WTC11 (cell line): ENCODE measurements at regions not wholly inside any gene's neighbourhood (a gene's known extent, or its start where the extent isn't known, plus 50 kb on each side); places are given as distances from the start of the nearest gene placed in this dataset.
A peak's percentile ranks its signal among the peaks of the same experiment; 100 is the strongest.

ENCODE experiments used
- ATAC-seq: fragments of 200-7000 bp; cut with Tn5 transposase; 2 replicates; pipeline ENCODE4 v1.10.0; 2021; ENCODE audit warnings: mild to moderate bottlenecking, moderate library complexity
- CTCF ChIA-PET: fragments of 300-600 bp; sonication (Branson Sonifier 250); formaldehyde crosslinking; loops from one replicate; lab custom pipeline; 2021; ENCODE audit warnings: antibody characterized with exemption; lab: Charles Lee
- POLR2A ChIA-PET: fragments of 350-600 bp; sonication (Branson Sonifier 250); formaldehyde crosslinking; loops from one replicate; lab custom pipeline; 2021; ENCODE audit warnings: antibody characterized with exemption; lab: Charles Lee
- DNase-seq: peaks from one replicate; pipeline ENCODE4 v3.0.0; 2021; ENCODE audit warnings: low spot score
- H3K27ac Mint-ChIP-seq: 2 replicates; pipeline ENCODE4 v1.8.0; 2021; ENCODE audit warnings: mixed read lengths
- H3K27me3 Mint-ChIP-seq: 2 replicates; pipeline ENCODE4 v1.8.0; 2021; ENCODE audit warnings: low read depth, mild to moderate bottlenecking, moderate library complexity, mixed read lengths
- H3K36me3 Mint-ChIP-seq: 2 replicates; pipeline ENCODE4 v1.8.0; 2021; ENCODE audit warnings: mixed read lengths
- H3K4me1 Mint-ChIP-seq: 2 replicates; pipeline ENCODE4 v1.8.0; 2022; ENCODE audit warnings: mixed read lengths
- H3K4me3 Mint-ChIP-seq: 2 replicates; pipeline ENCODE4 v1.8.0; 2021; ENCODE audit warnings: mild to moderate bottlenecking, moderate library complexity, mixed read lengths
- H3K9me3 Mint-ChIP-seq: 2 replicates; pipeline ENCODE4 v1.8.0; 2021; ENCODE audit warnings: mixed read lengths
- EMX1 ChIP-seq: fragments of 250-450 bp; sonication (Bioruptor Pico); IDR thresholded peaks from 2 replicates; pipeline ENCODE4 v1.8.0; 2021; ENCODE audit warnings: mild to moderate bottlenecking
- GABPB1 ChIP-seq: sonication (generic); formaldehyde crosslinking; IDR thresholded peaks from 2 replicates; pipeline ENCODE4 v1.8.1; 2023; ENCODE audit warnings: mild to moderate bottlenecking, missing genetic modification reagents
- JUN ChIP-seq: sonication (generic); formaldehyde crosslinking; IDR thresholded peaks from 2 replicates; pipeline ENCODE4 v1.8.0; 2023; ENCODE audit warnings: mild to moderate bottlenecking, missing genetic modification reagents
- MYBL2 ChIP-seq: sonication (generic); formaldehyde crosslinking; IDR thresholded peaks from 2 replicates; pipeline ENCODE4 v1.8.1; 2023; ENCODE audit warnings: mild to moderate bottlenecking, moderate library complexity, missing genetic modification reagents
- NR1H2 ChIP-seq: sonication (generic); formaldehyde crosslinking; IDR thresholded peaks from 2 replicates; pipeline ENCODE4 v1.9.0; 2021; ENCODE audit warnings: mild to moderate bottlenecking, moderate library complexity, missing genetic modification reagents
- NR3C1 ChIP-seq: sonication (generic); formaldehyde crosslinking; conservative IDR thresholded peaks from 2 replicates; pipeline ENCODE4 v1.8.1; 2023; ENCODE audit warnings: low read depth, mild to moderate bottlenecking, missing genetic modification reagents
- PRRX2 ChIP-seq: fragments of 250-450 bp; sonication (Bioruptor Pico); IDR thresholded peaks from 2 replicates; pipeline ENCODE4 v1.8.0; 2021; ENCODE audit warnings: mild to moderate bottlenecking
- SMAD3 ChIP-seq: sonication (generic); formaldehyde crosslinking; IDR thresholded peaks from 2 replicates; pipeline ENCODE4 v1.8.0; 2022; ENCODE audit warnings: missing genetic modification reagents, mild to moderate bottlenecking, borderline replicate concordance
- SMAD4 ChIP-seq: sonication (generic); formaldehyde crosslinking; IDR thresholded peaks from 2 replicates; pipeline ENCODE4 v1.8.0; 2022; ENCODE audit warnings: mild to moderate bottlenecking, missing genetic modification reagents
- TEAD1 ChIP-seq: sonication (generic); formaldehyde crosslinking; IDR thresholded peaks from 2 replicates; pipeline ENCODE4 v1.8.0; 2022; ENCODE audit warnings: mild to moderate bottlenecking, missing genetic modification reagents
- ZNF121 ChIP-seq: sonication (generic); formaldehyde crosslinking; IDR thresholded peaks from 2 replicates; pipeline ENCODE4 v1.8.0; 2023; ENCODE audit warnings: missing genetic modification reagents
- ZNF416 ChIP-seq: fragments of 250-450 bp; sonication (Bioruptor Pico); IDR thresholded peaks from 2 replicates; pipeline ENCODE4 v1.9.0; 2021; ENCODE audit warnings: mild to moderate bottlenecking, inconsistent platforms
- TF ChIP-seq, protein P1 (sequence below): sonication (generic); formaldehyde crosslinking; IDR thresholded peaks from 2 replicates; pipeline ENCODE4 v1.8.1; 2023; ENCODE audit warnings: mild to moderate bottlenecking, missing genetic modification reagents, borderline replicate concordance
- TF ChIP-seq, protein P2 (sequence below): sonication (generic); formaldehyde crosslinking; IDR thresholded peaks from 2 replicates; pipeline ENCODE4 v1.8.0; 2022; ENCODE audit warnings: mild to moderate bottlenecking, missing genetic modification reagents
- TF ChIP-seq, protein P3 (sequence below): fragments of 250-450 bp; sonication (Bioruptor Pico); IDR thresholded peaks from 2 replicates; pipeline ENCODE4 v1.9.0; 2021; ENCODE audit warnings: mild to moderate bottlenecking
- TF ChIP-seq, protein P4 (sequence below): sonication (generic); formaldehyde crosslinking; IDR thresholded peaks from 2 replicates; pipeline ENCODE4 v1.8.0; 2023; ENCODE audit warnings: missing genetic modification reagents, mild to moderate bottlenecking, borderline replicate concordance
- TF ChIP-seq, protein P5 (sequence below): sonication (generic); formaldehyde crosslinking; IDR thresholded peaks from 2 replicates; pipeline ENCODE4 v1.8.0; 2022; ENCODE audit warnings: missing genetic modification reagents
- TF ChIP-seq, protein P6 (sequence below): sonication (generic); formaldehyde crosslinking; IDR thresholded peaks from 2 replicates; pipeline ENCODE4 v1.8.1; 2023; ENCODE audit warnings: mild to moderate bottlenecking, missing genetic modification reagents
- TF ChIP-seq, protein P7 (sequence below): sonication (generic); formaldehyde crosslinking; conservative IDR thresholded peaks from 2 replicates; pipeline ENCODE4 v1.8.1; 2023; ENCODE audit warnings: mild to moderate bottlenecking, low read depth, missing genetic modification reagents, moderate library complexity

DNA sequence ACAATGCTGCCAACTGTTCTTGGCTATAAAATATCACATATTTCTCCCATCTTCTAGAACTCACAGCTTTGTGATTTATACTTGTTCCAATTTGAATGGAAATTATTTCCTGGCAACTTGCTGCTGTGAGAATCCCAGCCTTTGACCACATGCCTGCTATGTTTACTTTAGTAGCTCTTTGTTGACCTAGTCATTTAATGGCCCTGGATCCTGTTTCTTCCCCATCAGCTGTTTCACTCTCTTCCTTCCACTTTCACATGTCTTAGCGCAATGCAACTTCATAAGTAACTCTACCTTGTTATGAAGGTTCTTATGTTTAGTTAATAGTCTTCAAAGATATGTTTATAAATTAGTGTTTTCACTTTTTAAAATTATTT lies 1973.6 kb upstream of the AGA start (continued):
- TF ChIP-seq, protein P1, sequence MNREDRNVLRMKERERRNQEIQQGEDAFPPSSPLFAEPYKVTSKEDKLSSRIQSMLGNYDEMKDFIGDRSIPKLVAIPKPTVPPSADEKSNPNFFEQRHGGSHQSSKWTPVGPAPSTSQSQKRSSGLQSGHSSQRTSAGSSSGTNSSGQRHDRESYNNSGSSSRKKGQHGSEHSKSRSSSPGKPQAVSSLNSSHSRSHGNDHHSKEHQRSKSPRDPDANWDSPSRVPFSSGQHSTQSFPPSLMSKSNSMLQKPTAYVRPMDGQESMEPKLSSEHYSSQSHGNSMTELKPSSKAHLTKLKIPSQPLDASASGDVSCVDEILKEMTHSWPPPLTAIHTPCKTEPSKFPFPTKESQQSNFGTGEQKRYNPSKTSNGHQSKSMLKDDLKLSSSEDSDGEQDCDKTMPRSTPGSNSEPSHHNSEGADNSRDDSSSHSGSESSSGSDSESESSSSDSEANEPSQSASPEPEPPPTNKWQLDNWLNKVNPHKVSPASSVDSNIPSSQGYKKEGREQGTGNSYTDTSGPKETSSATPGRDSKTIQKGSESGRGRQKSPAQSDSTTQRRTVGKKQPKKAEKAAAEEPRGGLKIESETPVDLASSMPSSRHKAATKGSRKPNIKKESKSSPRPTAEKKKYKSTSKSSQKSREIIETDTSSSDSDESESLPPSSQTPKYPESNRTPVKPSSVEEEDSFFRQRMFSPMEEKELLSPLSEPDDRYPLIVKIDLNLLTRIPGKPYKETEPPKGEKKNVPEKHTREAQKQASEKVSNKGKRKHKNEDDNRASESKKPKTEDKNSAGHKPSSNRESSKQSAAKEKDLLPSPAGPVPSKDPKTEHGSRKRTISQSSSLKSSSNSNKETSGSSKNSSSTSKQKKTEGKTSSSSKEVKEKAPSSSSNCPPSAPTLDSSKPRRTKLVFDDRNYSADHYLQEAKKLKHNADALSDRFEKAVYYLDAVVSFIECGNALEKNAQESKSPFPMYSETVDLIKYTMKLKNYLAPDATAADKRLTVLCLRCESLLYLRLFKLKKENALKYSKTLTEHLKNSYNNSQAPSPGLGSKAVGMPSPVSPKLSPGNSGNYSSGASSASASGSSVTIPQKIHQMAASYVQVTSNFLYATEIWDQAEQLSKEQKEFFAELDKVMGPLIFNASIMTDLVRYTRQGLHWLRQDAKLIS (CRISPR knock-in tag), result no peak
- TF ChIP-seq, protein P2, sequence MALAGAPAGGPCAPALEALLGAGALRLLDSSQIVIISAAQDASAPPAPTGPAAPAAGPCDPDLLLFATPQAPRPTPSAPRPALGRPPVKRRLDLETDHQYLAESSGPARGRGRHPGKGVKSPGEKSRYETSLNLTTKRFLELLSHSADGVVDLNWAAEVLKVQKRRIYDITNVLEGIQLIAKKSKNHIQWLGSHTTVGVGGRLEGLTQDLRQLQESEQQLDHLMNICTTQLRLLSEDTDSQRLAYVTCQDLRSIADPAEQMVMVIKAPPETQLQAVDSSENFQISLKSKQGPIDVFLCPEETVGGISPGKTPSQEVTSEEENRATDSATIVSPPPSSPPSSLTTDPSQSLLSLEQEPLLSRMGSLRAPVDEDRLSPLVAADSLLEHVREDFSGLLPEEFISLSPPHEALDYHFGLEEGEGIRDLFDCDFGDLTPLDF (CRISPR knock-in tag), result no peak
- TF ChIP-seq EMX1 (no peak), TEAD1 (CRISPR knock-in tag) (0 out of 2 replicates have a peak, but pooled peaks have one; percentile 16)

DNA sequence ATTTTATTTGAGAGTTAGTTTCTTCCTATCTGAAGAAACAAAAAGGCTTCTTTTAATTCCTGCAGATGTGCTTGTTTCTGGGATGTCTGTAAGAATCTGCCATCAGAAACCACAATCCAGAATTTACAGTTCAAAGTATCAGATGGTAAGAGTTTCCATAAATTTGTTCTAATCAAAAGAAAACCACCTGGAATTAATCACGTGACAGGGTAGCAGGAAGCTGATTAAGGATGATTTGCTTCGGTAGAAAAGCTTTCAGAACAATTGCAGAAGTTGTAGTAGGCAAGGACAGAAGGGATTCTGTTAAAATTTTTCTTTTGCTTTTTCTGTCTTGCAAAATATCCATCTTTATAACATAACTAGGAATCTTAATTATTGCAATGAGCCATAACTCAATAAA lies 1975.1 kb upstream of the AGA start:
- ATAC-seq, result no peak
- Mint-ChIP-seq H3K9me3 (no peaks in the 10 kb centered on the region), H3K27ac (no peak overlapping the region), H3K27me3 (no peaks in the 10 kb centered on the region), H3K36me3 (no peaks in the 10 kb centered on the region), H3K4me3 (no peak overlapping the region), H3K4me1 (peaks cover 45% of the 10 kb centered on the region)
- ChIA-PET POLR2A (no interaction called here), CTCF (no interaction called here)
- no peak for DNase-seq
- TF ChIP-seq NR1H2, result no peak
- no peak for TF ChIP-seq ZNF416 (CRISPR knock-in tag)
- TF ChIP-seq, protein P3, sequence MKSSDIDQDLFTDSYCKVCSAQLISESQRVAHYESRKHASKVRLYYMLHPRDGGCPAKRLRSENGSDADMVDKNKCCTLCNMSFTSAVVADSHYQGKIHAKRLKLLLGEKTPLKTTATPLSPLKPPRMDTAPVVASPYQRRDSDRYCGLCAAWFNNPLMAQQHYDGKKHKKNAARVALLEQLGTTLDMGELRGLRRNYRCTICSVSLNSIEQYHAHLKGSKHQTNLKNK (CRISPR knock-in tag), result no peak
- TF ChIP-seq SMAD4 (CRISPR knock-in tag), result no peak
- TF ChIP-seq SMAD3 (CRISPR knock-in tag), result no peak
- TF ChIP-seq ZNF121, result no peak
- TF ChIP-seq PRRX2 (CRISPR knock-in tag), result no peak
- TF ChIP-seq, protein P4, sequence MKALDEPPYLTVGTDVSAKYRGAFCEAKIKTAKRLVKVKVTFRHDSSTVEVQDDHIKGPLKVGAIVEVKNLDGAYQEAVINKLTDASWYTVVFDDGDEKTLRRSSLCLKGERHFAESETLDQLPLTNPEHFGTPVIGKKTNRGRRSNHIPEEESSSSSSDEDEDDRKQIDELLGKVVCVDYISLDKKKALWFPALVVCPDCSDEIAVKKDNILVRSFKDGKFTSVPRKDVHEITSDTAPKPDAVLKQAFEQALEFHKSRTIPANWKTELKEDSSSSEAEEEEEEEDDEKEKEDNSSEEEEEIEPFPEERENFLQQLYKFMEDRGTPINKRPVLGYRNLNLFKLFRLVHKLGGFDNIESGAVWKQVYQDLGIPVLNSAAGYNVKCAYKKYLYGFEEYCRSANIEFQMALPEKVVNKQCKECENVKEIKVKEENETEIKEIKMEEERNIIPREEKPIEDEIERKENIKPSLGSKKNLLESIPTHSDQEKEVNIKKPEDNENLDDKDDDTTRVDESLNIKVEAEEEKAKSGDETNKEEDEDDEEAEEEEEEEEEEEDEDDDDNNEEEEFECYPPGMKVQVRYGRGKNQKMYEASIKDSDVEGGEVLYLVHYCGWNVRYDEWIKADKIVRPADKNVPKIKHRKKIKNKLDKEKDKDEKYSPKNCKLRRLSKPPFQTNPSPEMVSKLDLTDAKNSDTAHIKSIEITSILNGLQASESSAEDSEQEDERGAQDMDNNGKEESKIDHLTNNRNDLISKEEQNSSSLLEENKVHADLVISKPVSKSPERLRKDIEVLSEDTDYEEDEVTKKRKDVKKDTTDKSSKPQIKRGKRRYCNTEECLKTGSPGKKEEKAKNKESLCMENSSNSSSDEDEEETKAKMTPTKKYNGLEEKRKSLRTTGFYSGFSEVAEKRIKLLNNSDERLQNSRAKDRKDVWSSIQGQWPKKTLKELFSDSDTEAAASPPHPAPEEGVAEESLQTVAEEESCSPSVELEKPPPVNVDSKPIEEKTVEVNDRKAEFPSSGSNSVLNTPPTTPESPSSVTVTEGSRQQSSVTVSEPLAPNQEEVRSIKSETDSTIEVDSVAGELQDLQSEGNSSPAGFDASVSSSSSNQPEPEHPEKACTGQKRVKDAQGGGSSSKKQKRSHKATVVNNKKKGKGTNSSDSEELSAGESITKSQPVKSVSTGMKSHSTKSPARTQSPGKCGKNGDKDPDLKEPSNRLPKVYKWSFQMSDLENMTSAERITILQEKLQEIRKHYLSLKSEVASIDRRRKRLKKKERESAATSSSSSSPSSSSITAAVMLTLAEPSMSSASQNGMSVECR (CRISPR knock-in tag), result no peak
- no peak for TF ChIP-seq MYBL2 (CRISPR knock-in tag)
- no peak for TF ChIP-seq NR3C1 (CRISPR knock-in tag)
- TF ChIP-seq JUN, result no peak
- TF ChIP-seq GABPB1 (CRISPR knock-in tag), result no peak
- TF ChIP-seq, protein P5, sequence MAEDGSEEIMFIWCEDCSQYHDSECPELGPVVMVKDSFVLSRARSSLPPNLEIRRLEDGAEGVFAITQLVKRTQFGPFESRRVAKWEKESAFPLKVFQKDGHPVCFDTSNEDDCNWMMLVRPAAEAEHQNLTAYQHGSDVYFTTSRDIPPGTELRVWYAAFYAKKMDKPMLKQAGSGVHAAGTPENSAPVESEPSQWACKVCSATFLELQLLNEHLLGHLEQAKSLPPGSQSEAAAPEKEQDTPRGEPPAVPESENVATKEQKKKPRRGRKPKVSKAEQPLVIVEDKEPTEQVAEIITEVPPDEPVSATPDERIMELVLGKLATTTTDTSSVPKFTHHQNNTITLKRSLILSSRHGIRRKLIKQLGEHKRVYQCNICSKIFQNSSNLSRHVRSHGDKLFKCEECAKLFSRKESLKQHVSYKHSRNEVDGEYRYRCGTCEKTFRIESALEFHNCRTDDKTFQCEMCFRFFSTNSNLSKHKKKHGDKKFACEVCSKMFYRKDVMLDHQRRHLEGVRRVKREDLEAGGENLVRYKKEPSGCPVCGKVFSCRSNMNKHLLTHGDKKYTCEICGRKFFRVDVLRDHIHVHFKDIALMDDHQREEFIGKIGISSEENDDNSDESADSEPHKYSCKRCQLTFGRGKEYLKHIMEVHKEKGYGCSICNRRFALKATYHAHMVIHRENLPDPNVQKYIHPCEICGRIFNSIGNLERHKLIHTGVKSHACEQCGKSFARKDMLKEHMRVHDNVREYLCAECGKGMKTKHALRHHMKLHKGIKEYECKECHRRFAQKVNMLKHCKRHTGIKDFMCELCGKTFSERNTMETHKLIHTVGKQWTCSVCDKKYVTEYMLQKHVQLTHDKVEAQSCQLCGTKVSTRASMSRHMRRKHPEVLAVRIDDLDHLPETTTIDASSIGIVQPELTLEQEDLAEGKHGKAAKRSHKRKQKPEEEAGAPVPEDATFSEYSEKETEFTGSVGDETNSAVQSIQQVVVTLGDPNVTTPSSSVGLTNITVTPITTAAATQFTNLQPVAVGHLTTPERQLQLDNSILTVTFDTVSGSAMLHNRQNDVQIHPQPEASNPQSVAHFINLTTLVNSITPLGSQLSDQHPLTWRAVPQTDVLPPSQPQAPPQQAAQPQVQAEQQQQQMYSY, result no peak
- TF ChIP-seq, protein P6, sequence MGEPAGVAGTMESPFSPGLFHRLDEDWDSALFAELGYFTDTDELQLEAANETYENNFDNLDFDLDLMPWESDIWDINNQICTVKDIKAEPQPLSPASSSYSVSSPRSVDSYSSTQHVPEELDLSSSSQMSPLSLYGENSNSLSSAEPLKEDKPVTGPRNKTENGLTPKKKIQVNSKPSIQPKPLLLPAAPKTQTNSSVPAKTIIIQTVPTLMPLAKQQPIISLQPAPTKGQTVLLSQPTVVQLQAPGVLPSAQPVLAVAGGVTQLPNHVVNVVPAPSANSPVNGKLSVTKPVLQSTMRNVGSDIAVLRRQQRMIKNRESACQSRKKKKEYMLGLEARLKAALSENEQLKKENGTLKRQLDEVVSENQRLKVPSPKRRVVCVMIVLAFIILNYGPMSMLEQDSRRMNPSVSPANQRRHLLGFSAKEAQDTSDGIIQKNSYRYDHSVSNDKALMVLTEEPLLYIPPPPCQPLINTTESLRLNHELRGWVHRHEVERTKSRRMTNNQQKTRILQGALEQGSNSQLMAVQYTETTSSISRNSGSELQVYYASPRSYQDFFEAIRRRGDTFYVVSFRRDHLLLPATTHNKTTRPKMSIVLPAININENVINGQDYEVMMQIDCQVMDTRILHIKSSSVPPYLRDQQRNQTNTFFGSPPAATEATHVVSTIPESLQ, result no peak
- TF ChIP-seq, protein P7, sequence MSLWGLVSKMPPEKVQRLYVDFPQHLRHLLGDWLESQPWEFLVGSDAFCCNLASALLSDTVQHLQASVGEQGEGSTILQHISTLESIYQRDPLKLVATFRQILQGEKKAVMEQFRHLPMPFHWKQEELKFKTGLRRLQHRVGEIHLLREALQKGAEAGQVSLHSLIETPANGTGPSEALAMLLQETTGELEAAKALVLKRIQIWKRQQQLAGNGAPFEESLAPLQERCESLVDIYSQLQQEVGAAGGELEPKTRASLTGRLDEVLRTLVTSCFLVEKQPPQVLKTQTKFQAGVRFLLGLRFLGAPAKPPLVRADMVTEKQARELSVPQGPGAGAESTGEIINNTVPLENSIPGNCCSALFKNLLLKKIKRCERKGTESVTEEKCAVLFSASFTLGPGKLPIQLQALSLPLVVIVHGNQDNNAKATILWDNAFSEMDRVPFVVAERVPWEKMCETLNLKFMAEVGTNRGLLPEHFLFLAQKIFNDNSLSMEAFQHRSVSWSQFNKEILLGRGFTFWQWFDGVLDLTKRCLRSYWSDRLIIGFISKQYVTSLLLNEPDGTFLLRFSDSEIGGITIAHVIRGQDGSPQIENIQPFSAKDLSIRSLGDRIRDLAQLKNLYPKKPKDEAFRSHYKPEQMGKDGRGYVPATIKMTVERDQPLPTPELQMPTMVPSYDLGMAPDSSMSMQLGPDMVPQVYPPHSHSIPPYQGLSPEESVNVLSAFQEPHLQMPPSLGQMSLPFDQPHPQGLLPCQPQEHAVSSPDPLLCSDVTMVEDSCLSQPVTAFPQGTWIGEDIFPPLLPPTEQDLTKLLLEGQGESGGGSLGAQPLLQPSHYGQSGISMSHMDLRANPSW, result no peak
